MM.1S (cell line): ENCODE measurements at regions not wholly inside any gene's neighbourhood (a gene's known extent, or its start where the extent isn't known, plus 50 kb on each side); places are given as distances from the start of the nearest gene placed in this dataset.

Experiments
- DNase-seq: peaks from one replicate; pipeline ENCODE4 v3.0.0-alpha.2; 2015
- H2AFZ ChIP-seq: fragments of 300-600 bp; sonication (generic); 2 replicates; pipeline ENCODE4 v1.6.0; 2016; ENCODE audit warnings: antibody characterized with exemption, low read length
- H3F3A ChIP-seq: fragments of 300-600 bp; sonication (generic); 2 replicates; pipeline ENCODE4 v1.6.1; 2016; ENCODE audit warnings: mild to moderate bottlenecking, antibody characterized with exemption, low read length, moderate library complexity, mixed read lengths; ENCODE audit not compliant: insufficient read depth
- H3K27ac ChIP-seq: fragments of 300-600 bp; sonication (generic); 2 replicates; pipeline ENCODE4 v1.5.1; 2016; ENCODE audit warnings: mild to moderate bottlenecking, low read length
- H3K27me3 ChIP-seq: fragments of 300-600 bp; sonication (generic); replicated peaks from 2 replicates; pipeline ENCODE4 v1.6.0; 2016; ENCODE audit warnings: low read length; ENCODE audit not compliant: insufficient read depth
- H3K36me3 ChIP-seq: fragments of 300-600 bp; sonication (generic); replicated peaks from 2 replicates; pipeline ENCODE4 v1.6.1; 2016; ENCODE audit warnings: mild to moderate bottlenecking, low read length, mixed read lengths; ENCODE audit not compliant: insufficient read depth
- H3K4me1 ChIP-seq: fragments of 300-600 bp; sonication (generic); 2 replicates; pipeline ENCODE4 v1.6.1; 2016; ENCODE audit warnings: low read length, mixed read lengths
- H3K4me2 ChIP-seq: fragments of 300-600 bp; sonication (generic); 2 replicates; pipeline ENCODE4 v1.6.0; 2016; ENCODE audit warnings: low read depth, low read length
- H3K4me3 ChIP-seq: fragments of 300-600 bp; sonication (generic); 2 replicates; pipeline ENCODE4 v1.5.1; 2016; ENCODE audit warnings: low read length, mixed read lengths
- H3K79me2 ChIP-seq: fragments of 300-600 bp; sonication (generic); 2 replicates; pipeline ENCODE4 v1.6.1; 2016; ENCODE audit warnings: mixed run types, low read length, mixed read lengths
- H3K9ac ChIP-seq: fragments of 300-600 bp; sonication (generic); 2 replicates; pipeline ENCODE4 v1.6.1; 2016; ENCODE audit warnings: low read length, mixed read lengths
- H3K9me2 ChIP-seq: fragments of 300-600 bp; sonication (generic); replicated peaks from 2 replicates; pipeline ENCODE4 v1.6.1; 2016; ENCODE audit warnings: mild to moderate bottlenecking, low read length, mixed read lengths; ENCODE audit not compliant: insufficient read depth
- H3K9me3 ChIP-seq: fragments of 300-600 bp; sonication (generic); replicated peaks from 2 replicates; pipeline ENCODE4 v1.6.1; 2016; ENCODE audit warnings: mild to moderate bottlenecking, low read length, mixed read lengths; ENCODE audit not compliant: insufficient read depth
- H4K20me1 ChIP-seq: fragments of 300-600 bp; sonication (generic); 2 replicates; pipeline ENCODE4 v1.6.1; 2016; ENCODE audit warnings: mild to moderate bottlenecking, low read length, moderate library complexity, mixed read lengths; ENCODE audit not compliant: insufficient read depth
- EZH2 ChIP-seq: fragments of 300-600 bp; sonication (generic); optimal IDR thresholded peaks from 2 replicates; pipeline ENCODE3; 2017; ENCODE audit warnings: low read depth, mild to moderate bottlenecking, antibody characterized with exemption, low read length, mixed read lengths
- EZH2phosphoT487 ChIP-seq: fragments of 300-600 bp; sonication (generic); IDR thresholded peaks from 2 replicates; pipeline ENCODE4 v1.6.1; 2018; ENCODE audit warnings: antibody characterized with exemption, low read length
- TF ChIP-seq, protein P1 (sequence below): fragments of 300-600 bp; sonication (generic); IDR thresholded peaks from 2 replicates; pipeline ENCODE4 v1.5.1; 2016; ENCODE audit warnings: antibody characterized with exemption, low read length, mixed read lengths

DNA sequence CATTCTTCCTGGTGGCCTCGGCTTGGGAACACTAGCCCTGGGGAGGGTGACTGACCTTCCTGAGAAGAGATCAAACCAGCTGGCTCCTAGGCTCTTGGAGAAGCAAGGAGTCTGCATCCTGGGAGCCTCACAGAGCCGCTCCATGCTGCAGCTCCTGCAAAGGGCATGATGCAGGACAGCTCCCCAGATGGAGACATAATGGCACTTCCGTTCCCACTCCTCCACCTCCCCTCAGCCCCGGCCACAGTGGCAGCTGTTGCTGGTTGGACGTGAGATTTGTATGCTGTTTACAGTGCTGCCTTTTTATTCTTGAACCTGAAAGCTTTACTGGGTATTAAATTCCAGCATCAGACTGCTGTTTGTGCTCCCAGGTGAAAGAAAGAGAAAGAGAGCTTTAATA, 83.7 kb upstream of the CTTNBP2NL start:
- Histone ChIP-seq H3F3A (no peaks in the 10 kb centered on the region), H3K27ac (no peak overlapping the region), H4K20me1 (no peaks in the 10 kb centered on the region), H3K79me2 (no peaks in the 10 kb centered on the region), H3K9me3 (no peaks in the 10 kb centered on the region), H2AFZ (no peak overlapping the region), H3K4me2 (no peak overlapping the region), H3K9me2 (no peaks in the 10 kb centered on the region), H3K36me3 (no peaks in the 10 kb centered on the region), H3K4me3 (no peak overlapping the region), H3K9ac (no peak overlapping the region), H3K4me1 (no peaks in the 10 kb centered on the region), H3K27me3 (no peaks in the 10 kb centered on the region)
- TF ChIP-seq EZH2phosphoT487 (no peak), EZH2 (no peak)
- TF ChIP-seq, protein P1, sequence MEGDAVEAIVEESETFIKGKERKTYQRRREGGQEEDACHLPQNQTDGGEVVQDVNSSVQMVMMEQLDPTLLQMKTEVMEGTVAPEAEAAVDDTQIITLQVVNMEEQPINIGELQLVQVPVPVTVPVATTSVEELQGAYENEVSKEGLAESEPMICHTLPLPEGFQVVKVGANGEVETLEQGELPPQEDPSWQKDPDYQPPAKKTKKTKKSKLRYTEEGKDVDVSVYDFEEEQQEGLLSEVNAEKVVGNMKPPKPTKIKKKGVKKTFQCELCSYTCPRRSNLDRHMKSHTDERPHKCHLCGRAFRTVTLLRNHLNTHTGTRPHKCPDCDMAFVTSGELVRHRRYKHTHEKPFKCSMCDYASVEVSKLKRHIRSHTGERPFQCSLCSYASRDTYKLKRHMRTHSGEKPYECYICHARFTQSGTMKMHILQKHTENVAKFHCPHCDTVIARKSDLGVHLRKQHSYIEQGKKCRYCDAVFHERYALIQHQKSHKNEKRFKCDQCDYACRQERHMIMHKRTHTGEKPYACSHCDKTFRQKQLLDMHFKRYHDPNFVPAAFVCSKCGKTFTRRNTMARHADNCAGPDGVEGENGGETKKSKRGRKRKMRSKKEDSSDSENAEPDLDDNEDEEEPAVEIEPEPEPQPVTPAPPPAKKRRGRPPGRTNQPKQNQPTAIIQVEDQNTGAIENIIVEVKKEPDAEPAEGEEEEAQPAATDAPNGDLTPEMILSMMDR = no peak
- no peak for DNase-seq

DNA sequence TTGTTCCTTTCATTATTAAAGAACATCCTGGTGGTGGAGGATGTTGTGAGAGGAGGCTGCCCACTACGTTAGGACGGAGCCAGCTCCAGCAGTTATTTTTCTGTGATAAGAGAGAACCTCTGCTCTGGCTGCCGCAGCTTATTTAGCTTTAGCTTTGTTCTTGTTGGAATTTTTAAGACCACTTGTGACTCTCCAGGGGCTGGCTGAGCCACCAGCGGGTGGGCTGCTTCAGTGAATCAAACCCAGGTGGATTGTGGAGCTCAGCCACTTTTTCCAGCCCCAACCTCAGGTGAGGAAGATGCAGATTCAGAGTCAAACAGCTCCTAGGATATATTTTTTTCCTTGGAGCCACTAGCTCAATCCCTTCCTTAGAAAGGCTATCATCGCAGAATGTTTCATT, 83.1 kb upstream of the CTTNBP2NL start:
- Histone ChIP-seq H3K79me2 (no peaks in the 10 kb centered on the region), H3K36me3 (no peaks in the 10 kb centered on the region), H3K9me3 (no peaks in the 10 kb centered on the region), H3K27ac (no peak overlapping the region), H2AFZ (no peak overlapping the region), H3F3A (no peaks in the 10 kb centered on the region), H3K9me2 (no peaks in the 10 kb centered on the region), H3K4me3 (no peak overlapping the region), H3K4me1 (no peaks in the 10 kb centered on the region), H4K20me1 (no peaks in the 10 kb centered on the region), H3K27me3 (no peaks in the 10 kb centered on the region), H3K4me2 (no peak overlapping the region), H3K9ac (no peak overlapping the region)
- no peak for DNase-seq
- TF ChIP-seq EZH2phosphoT487 = no peak

DNA sequence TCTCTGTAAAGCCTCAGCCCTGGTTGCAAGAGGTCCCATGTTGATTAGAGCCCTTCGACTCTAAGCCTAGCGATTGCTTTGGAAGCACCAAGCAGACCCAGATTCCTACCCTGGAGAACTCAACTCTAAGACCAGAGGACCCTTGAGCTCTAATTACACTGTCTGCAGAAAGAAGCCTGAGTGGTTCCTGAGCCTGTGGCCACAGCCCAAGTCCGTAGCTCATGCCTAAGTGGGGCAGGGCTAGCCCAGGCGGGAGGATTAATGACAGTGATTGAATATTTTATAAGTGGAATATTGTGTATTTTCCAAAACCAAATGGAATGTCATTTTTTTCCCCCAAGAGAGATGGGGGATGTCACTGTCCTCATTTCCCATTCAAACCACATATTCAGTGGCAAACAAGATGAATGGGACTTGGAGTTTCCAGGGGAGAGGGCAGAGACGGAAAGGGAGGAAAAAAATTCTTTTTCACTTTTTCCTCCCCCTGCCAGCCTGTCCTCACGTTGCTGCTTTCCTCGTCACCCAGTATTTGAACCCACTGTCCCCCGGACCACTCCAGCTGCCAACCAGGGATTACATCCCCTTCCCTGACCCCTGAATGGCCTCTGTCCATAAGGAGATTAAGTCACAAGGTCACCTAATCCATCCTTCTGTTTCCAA, 79.6 kb upstream of the CTTNBP2NL start:
- TF ChIP-seq, protein P1 = no peak
- TF ChIP-seq EZH2 (no peak), EZH2phosphoT487 (no peak)
- H3K27me3 ChIP-seq = no peaks in the 10 kb centered on the region

DNA sequence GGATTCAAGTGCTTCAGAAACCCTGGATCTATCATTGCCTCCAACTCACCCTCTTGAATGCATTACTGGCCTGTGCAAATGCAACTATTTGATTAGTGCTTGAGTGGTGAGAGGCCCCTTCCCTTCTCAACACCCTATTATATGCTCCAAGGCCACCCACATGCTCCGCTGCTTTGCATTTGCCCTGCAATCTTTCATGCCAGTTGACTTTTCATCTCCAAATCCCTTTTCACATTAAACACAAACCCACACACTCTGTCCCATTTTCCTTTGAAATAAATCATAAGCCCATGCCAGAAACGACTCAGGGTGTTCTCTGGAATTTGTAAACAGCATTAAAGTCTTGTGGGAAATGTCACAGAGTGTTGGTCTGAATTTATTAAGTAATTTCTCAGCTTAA, 78.9 kb upstream of the CTTNBP2NL start:
- H4K20me1 ChIP-seq = no peaks in the 10 kb centered on the region
- no peaks in the 10 kb centered on the region for H3K36me3 ChIP-seq
- no peak overlapping the region for H3K4me3 ChIP-seq
- H3K9me3 ChIP-seq = no peaks in the 10 kb centered on the region
- no peak for TF ChIP-seq EZH2phosphoT487
- TF ChIP-seq EZH2 = no peak
- TF ChIP-seq, protein P1 = no peak
- H3K4me1 ChIP-seq = no peaks in the 10 kb centered on the region
- H3K27me3 ChIP-seq = no peaks in the 10 kb centered on the region
- H3F3A ChIP-seq = no peaks in the 10 kb centered on the region
- no peak overlapping the region for H2AFZ ChIP-seq
- no peak overlapping the region for H3K4me2 ChIP-seq
- H3K79me2 ChIP-seq = no peaks in the 10 kb centered on the region
- H3K9ac ChIP-seq = no peak overlapping the region
- no peak overlapping the region for H3K27ac ChIP-seq
- no peak for DNase-seq
- no peaks in the 10 kb centered on the region for H3K9me2 ChIP-seq

More for the DNA sequence above, 79.6 kb upstream of the CTTNBP2NL start:
- H3F3A ChIP-seq = no peaks in the 10 kb centered on the region
- no peak overlapping the region for H3K27ac ChIP-seq
- H2AFZ ChIP-seq = no peak overlapping the region
- H3K4me3 ChIP-seq = no peak overlapping the region
- H3K4me1 ChIP-seq = no peaks in the 10 kb centered on the region
- DNase-seq = no peak
- H3K79me2 ChIP-seq = no peaks in the 10 kb centered on the region
- H3K9ac ChIP-seq = no peak overlapping the region
- no peak overlapping the region for H3K4me2 ChIP-seq
- no peaks in the 10 kb centered on the region for H3K9me2 ChIP-seq
- H3K36me3 ChIP-seq = no peaks in the 10 kb centered on the region
- H3K9me3 ChIP-seq = no peaks in the 10 kb centered on the region
- no peaks in the 10 kb centered on the region for H4K20me1 ChIP-seq
